GM12878 (cell line): ENCODE measurements at regions not wholly inside any gene's neighbourhood (a gene's known extent, or its start where the extent isn't known, plus 50 kb on each side); places are given as distances from the start of the nearest gene placed in this dataset.

ENCODE experiments used
- ATAC-seq: fragments of 200-7000 bp; cut with Tn5 transposase; 3 replicates; pipeline ENCODE4 v1.9.1; 2020; ENCODE audit warnings: mild to moderate bottlenecking, moderate library complexity
- BruUV-seq: library from RNA; stranded (reverse); fragments of 400-500 nt; replicated peaks from 2 replicates; lab custom pipeline; 2021; lab: Mats Ljungman, UMichigan
- CTCF ChIA-PET: fragments of 300-600 bp; sonication (Branson Sonifier 250); formaldehyde crosslinking; extraction: SDS; loops from one replicate; lab custom pipeline; 2021; ENCODE audit warnings: inconsistent platforms; lab: Yijun Ruan, JAX
- POLR2A ChIA-PET: fragments of 350-600 bp; formaldehyde crosslinking; extraction: SDS; loops from one replicate; lab custom pipeline; 2021; ENCODE audit warnings: inconsistent platforms; lab: Charles Lee
- RAD21 ChIA-PET: fragments of 300-600 bp; sonication (Branson Sonifier 250); formaldehyde crosslinking; loops from one replicate; lab custom pipeline; 2023; ENCODE audit warnings: antibody characterized with exemption; ENCODE audit not compliant: unreplicated experiment; lab: Charles Lee
- SMC1A ChIA-PET: fragments of 300-600 bp; sonication (Branson Sonifier 250); formaldehyde crosslinking; loops from one replicate; lab custom pipeline; 2023; ENCODE audit not compliant: unreplicated experiment, uncharacterized antibody; lab: Charles Lee
- DNase-seq: peaks from one replicate; pipeline ENCODE4 v3.0.0-alpha.2; 2011; ENCODE audit warnings: low read depth, low spot score
- FAIRE-seq: peaks from 3 replicates; lab custom pipeline; 2011; peaks lifted over from hg19 to GRCh38; lab: Jason Lieb, UNC
- H2AFZ ChIP-seq: 2 replicates; pipeline ENCODE4 v1.6.0; 2011; ENCODE audit warnings: low read depth, low read length, control low read depth; ENCODE audit not compliant: control insufficient read depth
- H3K27ac ChIP-seq: 2 replicates; pipeline ENCODE4 v1.5.1; 2011; ENCODE audit warnings: control low read depth; ENCODE audit not compliant: control insufficient read depth, insufficient read depth
- H3K27me3 ChIP-seq, 2 experiments: replicated peaks in 1 of 2; 2 replicates each; pipeline versions ENCODE4 v1.6.0 to v1.6.1; 2011; ENCODE audit warnings: low read length in 1 of 2; ENCODE audit not compliant: control insufficient read depth in 2 of 2, insufficient read depth in 2 of 2
- H3K36me3 ChIP-seq, 2 experiments: 2 replicates each; pipeline ENCODE4 v1.5.1; 2011; ENCODE audit warnings: low read length in 1 of 2; ENCODE audit not compliant: control insufficient read depth in 2 of 2, insufficient read depth in 2 of 2
- H3K4me1 ChIP-seq: 2 replicates; pipeline ENCODE4 v1.6.1; 2011; ENCODE audit warnings: mild to moderate bottlenecking, low read length, moderate library complexity, mixed read lengths; ENCODE audit not compliant: control insufficient read depth, insufficient read depth
- H3K4me2 ChIP-seq: 2 replicates; pipeline ENCODE4 v1.6.0; 2011; ENCODE audit warnings: control low read depth; ENCODE audit not compliant: control insufficient read depth, insufficient read depth
- H3K4me3 ChIP-seq: fragments of 200-600 bp; sonication (generic); 2 replicates; pipeline ENCODE4 v1.5.1; 2016
- H3K79me2 ChIP-seq: 2 replicates; pipeline ENCODE4 v1.6.0; 2011; ENCODE audit warnings: low read length; ENCODE audit not compliant: control insufficient read depth, insufficient read depth
- H3K9ac ChIP-seq: 2 replicates; pipeline ENCODE4 v1.8.0; 2011; ENCODE audit warnings: low read length, control low read depth, mixed read lengths; ENCODE audit not compliant: control insufficient read depth, insufficient read depth
- H3K9me3 ChIP-seq: replicated peaks from 3 replicates; pipeline ENCODE4 v1.5.1; 2011; ENCODE audit warnings: mild to moderate bottlenecking, low read length; ENCODE audit not compliant: control insufficient read depth, insufficient read depth
- H4K20me1 ChIP-seq: 2 replicates; pipeline ENCODE4 v1.6.0; 2011; ENCODE audit not compliant: control insufficient read depth, insufficient read depth
- BACH1 ChIP-seq: fragments of 450-650 bp; IDR thresholded peaks from 2 replicates; pipeline ENCODE4 v1.6.1; 2017; ENCODE audit warnings: mild to moderate bottlenecking, borderline replicate concordance
- CBX5 ChIP-seq: sonication (generic); IDR thresholded peaks from 2 replicates; pipeline ENCODE4 v1.6.1; 2016; ENCODE audit warnings: low read depth, moderate library complexity, mild to moderate bottlenecking, inconsistent platforms
- EGR1 ChIP-seq, 2 experiments: IDR thresholded peaks; 1 replicate in 1 of 2; 2 replicates in 1 of 2; pipeline ENCODE4 v1.6.1; 2011 to 2012; ENCODE audit warnings: low read depth in 2 of 2, low read length in 2 of 2, borderline replicate concordance in 1 of 2, mild to moderate bottlenecking in 1 of 2, moderate library complexity in 1 of 2
- FOXK2 ChIP-seq: fragments of 450-650 bp; IDR thresholded peaks from 2 replicates; pipeline ENCODE4 v1.6.1; 2017; ENCODE audit warnings: mild to moderate bottlenecking, moderate library complexity
- GATAD2B ChIP-seq: fragments of 450-650 bp; conservative IDR thresholded peaks from 2 replicates; pipeline ENCODE4 v1.6.1; 2017; ENCODE audit warnings: low read depth, mild to moderate bottlenecking, moderate library complexity
- HCFC1 ChIP-seq: fragments of 150-350 bp; IDR thresholded peaks from 2 replicates; pipeline ENCODE4 v1.6.1; 2014; ENCODE audit warnings: low read length
- IRF4 ChIP-seq: IDR thresholded peaks from 2 replicates; pipeline ENCODE4 v1.6.1; 2011; ENCODE audit warnings: low read depth, low read length
- LARP7 ChIP-seq: fragments of 450-650 bp; IDR thresholded peaks from 2 replicates; pipeline ENCODE4 v1.6.1; 2017; ENCODE audit warnings: mild to moderate bottlenecking
- POLR2A ChIP-seq: IDR thresholded peaks from 2 replicates; pipeline ENCODE4 v1.6.1; 2011; ENCODE audit warnings: low read depth, mild to moderate bottlenecking, low read length
- POLR2AphosphoS5 ChIP-seq: IDR thresholded peaks from 2 replicates; pipeline ENCODE4 v1.6.1; 2011; ENCODE audit warnings: mild to moderate bottlenecking, low read length, inconsistent platforms
- RCOR1 ChIP-seq: conservative IDR thresholded peaks from 2 replicates; pipeline ENCODE4 v1.6.1; 2012; ENCODE audit warnings: low read depth, low read length, improper control_type of control experiment
- TCF3 ChIP-seq: IDR thresholded peaks from 2 replicates; pipeline ENCODE4 v1.6.1; 2012; ENCODE audit warnings: low read depth, mild to moderate bottlenecking, low read length, borderline replicate concordance; ENCODE audit not compliant: insufficient read depth
- WGBS: methylation state at CpG from one replicate; pipeline ENCODE4 v1.1.6; 2016; ENCODE audit warnings: low lambda C conversion rate; ENCODE audit not compliant: insufficient replicate concordance, insufficient coverage; ENCODE audit errors: missing lambda C conversion rate; 5-methylcytosine and 5-hydroxymethylcytosine counted together
- in situ Hi-C: fragments of 300-500 bp; cut with MboI; formaldehyde crosslinking; loops from 9 replicates; pipeline ENCODE4 v1.14.3; 2018; ENCODE audit warnings: mixed read lengths
- intact Hi-C: fragments of 100-400 bp; cut with micrococcal nuclease; formaldehyde crosslinking; loops from one replicate; pipeline ENCODE4 v1.14.2; 2022; ENCODE audit not compliant: unreplicated experiment
- TF ChIP-seq, protein P1 (sequence below): fragments of 450-650 bp; formaldehyde crosslinking; IDR thresholded peaks from 2 replicates; pipeline ENCODE4 v1.5.0; 2022; ENCODE audit warnings: mild to moderate bottlenecking, missing genetic modification characterization
- TF ChIP-seq, protein P2 (sequence below): fragments of 150-350 bp; IDR thresholded peaks from 2 replicates; pipeline ENCODE4 v1.6.1; 2014; ENCODE audit warnings: mild to moderate bottlenecking, low read depth, low read length
- TF ChIP-seq, protein P3 (sequence below): fragments of 150-350 bp; IDR thresholded peaks from 2 replicates; pipeline ENCODE4 v1.6.1; 2016; ENCODE audit warnings: low read depth, low read length
- TF ChIP-seq, protein P4 (sequence below): IDR thresholded peaks from 2 replicates; pipeline ENCODE4 v1.6.1; 2011; ENCODE audit warnings: borderline replicate concordance, low read depth, mild to moderate bottlenecking, moderate library complexity, low read length; ENCODE audit not compliant: insufficient read depth, poor library complexity, severe bottlenecking

DNA sequence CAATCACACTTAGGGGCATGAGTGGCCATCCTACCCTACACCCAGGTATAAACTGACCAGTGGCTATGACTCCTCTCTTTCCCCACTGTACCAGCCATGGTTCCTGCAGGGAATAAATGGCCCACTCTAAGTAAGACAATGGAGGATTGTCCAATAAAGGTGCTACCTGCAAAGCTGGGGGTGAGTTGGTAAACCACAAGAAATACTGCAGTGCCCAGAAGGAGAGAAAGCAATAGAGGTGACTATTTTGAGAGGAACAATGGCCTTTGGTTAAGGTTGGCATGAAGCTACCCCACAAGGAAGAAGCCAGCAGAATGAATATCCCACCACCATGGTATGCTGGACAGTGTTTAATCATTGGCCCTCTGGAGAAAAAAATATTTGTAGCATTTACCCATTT, 233.3 kb upstream of the ECI2 start (continued):
- TF ChIP-seq IRF4 (no peak), BACH1 (no peak), CBX5 (no peak), HCFC1 (no peak), TCF3 (no peak), GATAD2B (no peak), POLR2AphosphoS5 (no peak), LARP7 (no peak)
- TF ChIP-seq, protein P1, sequence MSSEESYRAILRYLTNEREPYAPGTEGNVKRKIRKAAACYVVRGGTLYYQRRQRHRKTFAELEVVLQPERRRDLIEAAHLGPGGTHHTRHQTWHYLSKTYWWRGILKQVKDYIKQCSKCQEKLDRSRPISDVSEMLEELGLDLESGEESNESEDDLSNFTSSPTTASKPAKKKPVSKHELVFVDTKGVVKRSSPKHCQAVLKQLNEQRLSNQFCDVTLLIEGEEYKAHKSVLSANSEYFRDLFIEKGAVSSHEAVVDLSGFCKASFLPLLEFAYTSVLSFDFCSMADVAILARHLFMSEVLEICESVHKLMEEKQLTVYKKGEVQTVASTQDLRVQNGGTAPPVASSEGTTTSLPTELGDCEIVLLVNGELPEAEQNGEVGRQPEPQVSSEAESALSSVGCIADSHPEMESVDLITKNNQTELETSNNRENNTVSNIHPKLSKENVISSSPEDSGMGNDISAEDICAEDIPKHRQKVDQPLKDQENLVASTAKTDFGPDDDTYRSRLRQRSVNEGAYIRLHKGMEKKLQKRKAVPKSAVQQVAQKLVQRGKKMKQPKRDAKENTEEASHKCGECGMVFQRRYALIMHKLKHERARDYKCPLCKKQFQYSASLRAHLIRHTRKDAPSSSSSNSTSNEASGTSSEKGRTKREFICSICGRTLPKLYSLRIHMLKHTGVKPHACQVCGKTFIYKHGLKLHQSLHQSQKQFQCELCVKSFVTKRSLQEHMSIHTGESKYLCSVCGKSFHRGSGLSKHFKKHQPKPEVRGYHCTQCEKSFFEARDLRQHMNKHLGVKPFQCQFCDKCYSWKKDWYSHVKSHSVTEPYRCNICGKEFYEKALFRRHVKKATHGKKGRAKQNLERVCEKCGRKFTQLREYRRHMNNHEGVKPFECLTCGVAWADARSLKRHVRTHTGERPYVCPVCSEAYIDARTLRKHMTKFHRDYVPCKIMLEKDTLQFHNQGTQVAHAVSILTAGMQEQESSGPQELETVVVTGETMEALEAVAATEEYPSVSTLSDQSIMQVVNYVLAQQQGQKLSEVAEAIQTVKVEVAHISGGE, result no peak
- TF ChIP-seq, protein P2, sequence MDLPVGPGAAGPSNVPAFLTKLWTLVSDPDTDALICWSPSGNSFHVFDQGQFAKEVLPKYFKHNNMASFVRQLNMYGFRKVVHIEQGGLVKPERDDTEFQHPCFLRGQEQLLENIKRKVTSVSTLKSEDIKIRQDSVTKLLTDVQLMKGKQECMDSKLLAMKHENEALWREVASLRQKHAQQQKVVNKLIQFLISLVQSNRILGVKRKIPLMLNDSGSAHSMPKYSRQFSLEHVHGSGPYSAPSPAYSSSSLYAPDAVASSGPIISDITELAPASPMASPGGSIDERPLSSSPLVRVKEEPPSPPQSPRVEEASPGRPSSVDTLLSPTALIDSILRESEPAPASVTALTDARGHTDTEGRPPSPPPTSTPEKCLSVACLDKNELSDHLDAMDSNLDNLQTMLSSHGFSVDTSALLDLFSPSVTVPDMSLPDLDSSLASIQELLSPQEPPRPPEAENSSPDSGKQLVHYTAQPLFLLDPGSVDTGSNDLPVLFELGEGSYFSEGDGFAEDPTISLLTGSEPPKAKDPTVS, result no peak

DNA sequence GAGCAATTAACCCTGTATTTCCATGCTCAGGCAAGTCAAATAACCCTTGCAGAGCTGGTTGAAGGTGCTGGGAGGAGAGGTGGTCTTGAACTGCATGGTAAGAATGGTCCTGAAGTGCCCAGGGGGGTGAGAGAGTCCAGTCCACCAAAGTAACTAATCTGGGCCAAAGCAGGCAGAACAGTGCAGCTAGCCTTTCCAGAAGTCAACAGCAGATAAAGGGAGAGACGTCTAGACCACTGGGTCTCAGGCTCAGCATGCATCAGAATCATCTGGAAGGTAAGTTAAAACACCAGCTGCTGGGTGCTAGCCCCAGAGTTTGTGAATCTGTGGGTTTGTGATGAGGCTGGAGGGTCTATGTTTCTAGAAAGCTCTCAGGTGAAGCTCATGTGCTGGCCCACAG, 232.3 kb upstream of the ECI2 start:
- WGBS, result 0% methylated on average over 1 of the region's 1 CpG
- Histone ChIP-seq H3K4me2 (no peak overlapping the region), H3K27ac (no peak overlapping the region), H3K9ac (no peak overlapping the region), H3K4me3 (no peak overlapping the region), H3K4me1 (no peaks in the 10 kb centered on the region), H3K79me2 (no peaks in the 10 kb centered on the region), H4K20me1 (no peaks in the 10 kb centered on the region), H3K9me3 (no peaks in the 10 kb centered on the region), H3K36me3 (no peaks in the 10 kb centered on the region), H3K27me3 (peaks cover 0 to 2% of the 10 kb centered on the region in 2 experiments; a peak in 1 of 4 replicates), H2AFZ (no peak overlapping the region)
- ChIA-PET POLR2A (no interaction called here), RAD21 (no interaction called here), SMC1A (no interaction called here), CTCF (no interaction called here)
- intact Hi-C loops, result no loop called here
- DNase-seq (no peak), FAIRE-seq (no peak), ATAC-seq (no peak)
- in situ Hi-C loops, result no loop called here
- BruUV-seq, result no TSS peak
- TF ChIP-seq, protein P3, sequence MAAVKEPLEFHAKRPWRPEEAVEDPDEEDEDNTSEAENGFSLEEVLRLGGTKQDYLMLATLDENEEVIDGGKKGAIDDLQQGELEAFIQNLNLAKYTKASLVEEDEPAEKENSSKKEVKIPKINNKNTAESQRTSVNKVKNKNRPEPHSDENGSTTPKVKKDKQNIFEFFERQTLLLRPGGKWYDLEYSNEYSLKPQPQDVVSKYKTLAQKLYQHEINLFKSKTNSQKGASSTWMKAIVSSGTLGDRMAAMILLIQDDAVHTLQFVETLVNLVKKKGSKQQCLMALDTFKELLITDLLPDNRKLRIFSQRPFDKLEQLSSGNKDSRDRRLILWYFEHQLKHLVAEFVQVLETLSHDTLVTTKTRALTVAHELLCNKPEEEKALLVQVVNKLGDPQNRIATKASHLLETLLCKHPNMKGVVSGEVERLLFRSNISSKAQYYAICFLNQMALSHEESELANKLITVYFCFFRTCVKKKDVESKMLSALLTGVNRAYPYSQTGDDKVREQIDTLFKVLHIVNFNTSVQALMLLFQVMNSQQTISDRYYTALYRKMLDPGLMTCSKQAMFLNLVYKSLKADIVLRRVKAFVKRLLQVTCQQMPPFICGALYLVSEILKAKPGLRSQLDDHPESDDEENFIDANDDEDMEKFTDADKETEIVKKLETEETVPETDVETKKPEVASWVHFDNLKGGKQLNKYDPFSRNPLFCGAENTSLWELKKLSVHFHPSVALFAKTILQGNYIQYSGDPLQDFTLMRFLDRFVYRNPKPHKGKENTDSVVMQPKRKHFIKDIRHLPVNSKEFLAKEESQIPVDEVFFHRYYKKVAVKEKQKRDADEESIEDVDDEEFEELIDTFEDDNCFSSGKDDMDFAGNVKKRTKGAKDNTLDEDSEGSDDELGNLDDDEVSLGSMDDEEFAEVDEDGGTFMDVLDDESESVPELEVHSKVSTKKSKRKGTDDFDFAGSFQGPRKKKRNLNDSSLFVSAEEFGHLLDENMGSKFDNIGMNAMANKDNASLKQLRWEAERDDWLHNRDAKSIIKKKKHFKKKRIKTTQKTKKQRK, result no peak
- no peak for TF ChIP-seq RCOR1
- TF ChIP-seq, protein P4, sequence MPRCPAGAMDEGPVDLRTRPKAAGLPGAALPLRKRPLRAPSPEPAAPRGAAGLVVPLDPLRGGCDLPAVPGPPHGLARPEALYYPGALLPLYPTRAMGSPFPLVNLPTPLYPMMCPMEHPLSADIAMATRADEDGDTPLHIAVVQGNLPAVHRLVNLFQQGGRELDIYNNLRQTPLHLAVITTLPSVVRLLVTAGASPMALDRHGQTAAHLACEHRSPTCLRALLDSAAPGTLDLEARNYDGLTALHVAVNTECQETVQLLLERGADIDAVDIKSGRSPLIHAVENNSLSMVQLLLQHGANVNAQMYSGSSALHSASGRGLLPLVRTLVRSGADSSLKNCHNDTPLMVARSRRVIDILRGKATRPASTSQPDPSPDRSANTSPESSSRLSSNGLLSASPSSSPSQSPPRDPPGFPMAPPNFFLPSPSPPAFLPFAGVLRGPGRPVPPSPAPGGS, result no peak
- no peak for TF ChIP-seq FOXK2
- no peak for TF ChIP-seq POLR2A
- no peak for TF ChIP-seq EGR1 (IDR thresholded peaks at IDR 0.05; ENCODE audit: borderline replicate concordance in 1 of 2, low read depth in 2 of 2, low read length in 2 of 2)
